ENCODE measurements at regions not wholly inside any gene's neighbourhood (a gene's known extent, or its start where the extent isn't known, plus 50 kb on each side); places are given as distances from the start of the nearest gene placed in this dataset.

DNA sequence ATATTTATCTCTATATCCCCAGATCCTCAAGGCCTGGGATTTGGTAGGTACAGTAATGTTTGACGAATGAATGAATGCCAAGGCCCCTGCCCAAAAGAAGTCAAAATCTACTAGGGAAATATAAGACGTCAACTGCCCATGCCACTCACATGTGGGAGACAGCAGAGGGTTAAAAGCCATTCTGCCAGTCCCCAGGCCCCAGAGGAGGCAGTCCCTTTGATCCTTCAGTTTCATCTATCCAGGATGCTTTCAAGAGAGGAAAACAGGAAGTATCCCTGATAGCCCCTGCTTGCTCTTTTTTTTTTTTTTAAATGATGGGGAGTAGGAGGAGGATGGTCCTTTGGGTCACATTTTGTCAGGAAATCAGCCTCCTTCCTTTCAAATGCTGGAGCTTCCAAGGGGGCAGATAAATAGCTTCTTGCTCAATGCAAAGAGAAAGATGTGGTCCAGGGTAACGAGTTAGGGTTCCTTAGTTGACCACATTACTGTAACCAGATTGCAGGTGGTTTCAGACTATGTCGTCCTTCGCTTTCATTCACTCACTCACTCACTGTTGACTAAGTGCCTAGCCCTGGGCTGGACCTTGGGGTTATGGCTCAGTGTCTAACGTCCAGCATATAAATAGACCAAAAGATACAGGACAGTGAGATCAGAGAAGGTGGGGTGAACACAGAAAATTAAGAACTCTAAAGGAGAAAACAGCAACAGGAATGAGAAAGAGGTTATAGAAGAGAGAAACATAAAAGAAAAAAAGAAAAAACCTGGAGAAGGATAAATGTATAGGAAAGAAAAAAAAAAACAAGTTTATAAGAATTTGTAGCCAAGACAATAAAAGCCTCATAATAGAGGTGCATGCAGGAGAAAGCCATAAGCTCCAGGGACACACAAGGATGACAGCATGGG is 64.6 kb upstream of the PIM1 start:
- no peak for DNase-seq

GRCh38 chr6:37106051-37106363 is 63.9 kb upstream of the PIM1 start:
- no peak for DNase-seq

- no peak for DNase-seq
Observed at GRCh38 chr6:37106554-37106953, 63.4 kb upstream of the PIM1 start.

- no peak for DNase-seq
Observed at GRCh38 chr6:37106982-37107491, 62.9 kb upstream of the PIM1 start.

DNA sequence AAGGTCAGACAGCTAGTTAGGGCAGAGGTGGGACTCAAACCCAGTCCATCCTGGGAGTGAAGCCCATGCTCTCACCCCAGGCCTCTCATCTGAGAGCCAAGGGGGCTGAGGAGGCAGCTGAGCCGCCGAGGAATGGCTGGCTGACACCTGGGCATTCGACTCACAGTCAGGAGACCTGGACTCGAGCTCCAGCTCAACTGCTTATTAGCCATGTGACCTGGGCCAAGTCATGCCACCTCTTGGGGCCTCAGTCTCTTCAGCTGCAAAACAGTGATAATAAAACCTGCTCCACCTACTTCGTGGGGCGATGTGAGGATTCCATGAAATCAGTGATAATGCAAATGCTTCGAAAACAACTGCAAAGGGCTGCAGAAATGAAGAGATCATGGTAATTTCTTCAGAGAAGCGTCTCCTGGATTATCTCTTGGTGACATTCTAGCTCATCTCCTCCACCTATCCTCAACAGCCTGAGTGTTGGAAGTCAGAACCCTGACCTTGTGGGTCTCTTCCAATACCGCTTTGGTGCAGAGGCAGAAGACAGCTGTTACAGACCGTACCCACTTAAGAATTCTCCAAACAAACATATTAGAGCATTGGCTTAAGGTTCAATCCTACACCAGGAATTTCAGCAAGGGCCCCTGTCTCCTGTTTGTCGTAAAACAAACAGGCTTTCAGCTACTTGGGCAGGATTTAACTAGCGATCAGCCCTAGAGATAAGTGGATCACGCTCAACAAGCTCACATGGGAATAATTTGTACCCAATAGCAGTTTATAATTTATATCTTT is 60.0 kb upstream of the PIM1 start:
- DNase-seq, result no peak

GRCh38 chr6:37110500-37111461 is 59.2 kb upstream of the PIM1 start:
- no peak for DNase-seq

GRCh38 chr6:37113976-37114375 is 56.0 kb upstream of the PIM1 start:
- DNase-seq, result no peak

- DNase-seq, result no peak
Observed at GRCh38 chr6:37114612-37115011, 55.3 kb upstream of the PIM1 start.

- no peak for DNase-seq
Observed at GRCh38 chr6:37115236-37115895, 54.6 kb upstream of the PIM1 start.

- DNase-seq, result no peak
Observed at GRCh38 chr6:37116326-37116725, 53.6 kb upstream of the PIM1 start.

- DNase-seq, result no peak
Observed at GRCh38 chr6:37119387-37119886, 50.5 kb upstream of the PIM1 start.
